AG04450 (cell line): ENCODE measurements at regions not wholly inside any gene's neighbourhood (a gene's known extent, or its start where the extent isn't known, plus 50 kb on each side); places are given as distances from the start of the nearest gene placed in this dataset.

Experiments used
- CTCF ChIA-PET: fragments of 300-600, 350-600 bp; formaldehyde crosslinking; extraction: SDS; loops from one replicate; lab custom pipeline; 2022; ENCODE audit warnings: antibody characterized with exemption, inconsistent platforms; lab: Charles Lee
- POLR2A ChIA-PET: fragments of 350-600 bp; formaldehyde crosslinking; extraction: SDS; loops from one replicate; lab custom pipeline; 2021; ENCODE audit warnings: antibody characterized with exemption, inconsistent platforms; lab: Yijun Ruan, JAX
- DNase-seq: peaks from one replicate; pipeline ENCODE4 v3.0.0-alpha.2; 2011; ENCODE audit warnings: low read depth, low spot score
- H3K27ac ChIP-seq: one replicate; pipeline ENCODE4 v1.5.1; 2012; ENCODE audit warnings: low read depth, low read length, control low read depth
- H3K27me3 ChIP-seq: one replicate; pipeline ENCODE4 v1.6.0; 2012; ENCODE audit warnings: low read length; ENCODE audit not compliant: control insufficient read depth, insufficient read depth
- H3K4me3 ChIP-seq: 2 replicates; pipeline ENCODE4 v1.5.1; 2011; ENCODE audit warnings: mild to moderate bottlenecking, low read depth, low read length, control low read depth
- H3K9me3 ChIP-seq: 2 replicates; pipeline ENCODE4 v1.5.1; 2012; ENCODE audit warnings: low read length; ENCODE audit not compliant: control insufficient read depth, insufficient read depth
- TF ChIP-seq, protein P1 (sequence below): IDR thresholded peaks from 2 replicates; pipeline ENCODE4 v1.5.1; 2011; ENCODE audit warnings: low read depth, low read length, control low read depth, inconsistent platforms

DNA sequence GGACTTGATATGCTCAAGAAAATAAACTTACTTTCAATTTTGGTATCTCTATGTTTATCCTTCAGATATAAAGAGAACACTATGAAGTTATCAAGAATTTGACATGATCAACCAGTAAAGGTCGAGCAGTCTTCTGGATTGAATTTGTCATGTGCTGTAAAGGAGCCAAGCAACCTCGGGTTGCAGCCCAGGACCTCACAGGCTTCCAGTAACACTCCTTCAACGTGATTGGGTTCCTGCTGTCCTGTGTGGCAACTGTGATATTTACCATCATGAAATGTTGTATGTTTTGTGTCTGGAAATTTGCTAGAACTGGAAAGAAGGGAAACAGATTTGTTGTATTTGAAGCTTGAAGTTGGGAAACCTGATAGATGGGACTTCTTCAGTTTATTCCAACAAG lies 52.0 kb upstream of the UGT2B7 start:
- no peak for DNase-seq
- no peak overlapping the region for H3K4me3 ChIP-seq
- CTCF ChIA-PET, result no interaction called here

More for the DNA sequence above, 52.0 kb upstream of the UGT2B7 start:
- POLR2A ChIA-PET, result no interaction called here
- Histone ChIP-seq H3K9me3 (peaks cover 2% of the 10 kb centered on the region; the same call in 1 of the 2 replicates), H3K27me3 (no peaks in the 10 kb centered on the region), H3K27ac (no peak overlapping the region)
- TF ChIP-seq, protein P1, sequence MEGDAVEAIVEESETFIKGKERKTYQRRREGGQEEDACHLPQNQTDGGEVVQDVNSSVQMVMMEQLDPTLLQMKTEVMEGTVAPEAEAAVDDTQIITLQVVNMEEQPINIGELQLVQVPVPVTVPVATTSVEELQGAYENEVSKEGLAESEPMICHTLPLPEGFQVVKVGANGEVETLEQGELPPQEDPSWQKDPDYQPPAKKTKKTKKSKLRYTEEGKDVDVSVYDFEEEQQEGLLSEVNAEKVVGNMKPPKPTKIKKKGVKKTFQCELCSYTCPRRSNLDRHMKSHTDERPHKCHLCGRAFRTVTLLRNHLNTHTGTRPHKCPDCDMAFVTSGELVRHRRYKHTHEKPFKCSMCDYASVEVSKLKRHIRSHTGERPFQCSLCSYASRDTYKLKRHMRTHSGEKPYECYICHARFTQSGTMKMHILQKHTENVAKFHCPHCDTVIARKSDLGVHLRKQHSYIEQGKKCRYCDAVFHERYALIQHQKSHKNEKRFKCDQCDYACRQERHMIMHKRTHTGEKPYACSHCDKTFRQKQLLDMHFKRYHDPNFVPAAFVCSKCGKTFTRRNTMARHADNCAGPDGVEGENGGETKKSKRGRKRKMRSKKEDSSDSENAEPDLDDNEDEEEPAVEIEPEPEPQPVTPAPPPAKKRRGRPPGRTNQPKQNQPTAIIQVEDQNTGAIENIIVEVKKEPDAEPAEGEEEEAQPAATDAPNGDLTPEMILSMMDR, result no peak
